SK-N-SH treated with all-trans-retinoic acid at 6 μM for 48 hours (cell line): ENCODE measurements at regions not wholly inside any gene's neighbourhood (a gene's known extent, or its start where the extent isn't known, plus 50 kb on each side); places are given as distances from the start of the nearest gene placed in this dataset.

Experiments
- BACH2 ChIP-seq: fragments of 250-450 bp; sonication (Bioruptor Pico); IDR thresholded peaks from 2 replicates; pipeline ENCODE4 v1.9.0; 2021; ENCODE audit warnings: mild to moderate bottlenecking, borderline replicate concordance
- CREB5 ChIP-seq: fragments of 250-450 bp; sonication (Bioruptor Pico); IDR thresholded peaks from 2 replicates; pipeline ENCODE4 v1.5.1; 2020; ENCODE audit warnings: low read depth, mild to moderate bottlenecking, moderate library complexity
- PATZ1 ChIP-seq: fragments of 250-450 bp; sonication (Bioruptor Pico); IDR thresholded peaks from 2 replicates; pipeline ENCODE4 v1.8.0; 2020; ENCODE audit warnings: mild to moderate bottlenecking, moderate library complexity, borderline replicate concordance
- POU6F1 ChIP-seq: fragments of 250-450 bp; sonication (Bioruptor Pico); IDR thresholded peaks from 2 replicates; pipeline ENCODE4 v1.8.0; 2021; ENCODE audit warnings: low read depth, mild to moderate bottlenecking, moderate library complexity, borderline replicate concordance
- PPARA ChIP-seq: fragments of 250-450 bp; sonication (Bioruptor Pico); IDR thresholded peaks from 2 replicates; pipeline ENCODE4 v1.5.0; 2020; ENCODE audit warnings: mild to moderate bottlenecking, borderline replicate concordance
- RARB ChIP-seq: fragments of 250-450 bp; sonication (Bioruptor Pico); IDR thresholded peaks from 2 replicates; pipeline ENCODE4 v1.8.0; 2021; ENCODE audit warnings: mild to moderate bottlenecking, moderate library complexity
- ZFP30 ChIP-seq: fragments of 450-650 bp; formaldehyde crosslinking; IDR thresholded peaks from 2 replicates; pipeline ENCODE4 v1.5.0; 2022; ENCODE audit warnings: mild to moderate bottlenecking, moderate library complexity

GRCh38 chr13:80436571-80437169, 95.7 kb upstream of the SPRY2 start:
- 0 out of 2 replicates have a peak, but pooled peaks have one; percentile 42 for TF ChIP-seq RARB (CRISPR knock-in tag)
- TF ChIP-seq CREB5 = 0 out of 2 replicates have a peak, but pooled peaks have one; percentile 31
- TF ChIP-seq PATZ1 (CRISPR knock-in tag) = no peak
- no peak for TF ChIP-seq POU6F1 (CRISPR knock-in tag)
- no peak for TF ChIP-seq ZFP30 (CRISPR knock-in tag)
- TF ChIP-seq BACH2 (CRISPR knock-in tag) = no peak
- TF ChIP-seq PPARA (CRISPR knock-in tag) = no peak
